Liver (tissue), 7 donors: ENCODE measurements at regions not wholly inside any gene's neighbourhood (a gene's known extent, or its start where the extent isn't known, plus 50 kb on each side); places are given as distances from the start of the nearest gene placed in this dataset.
A peak's percentile ranks its signal among the peaks of the same experiment; 100 is the strongest.

Experiments
- DNase-seq: peaks from one replicate; pipeline ENCODE4 v3.0.0-alpha.2; 2017; ENCODE audit warnings: low spot score
- H3K27ac ChIP-seq, 2 donors: one replicate each; pipeline ENCODE4 v1.7.0; 2013; ENCODE audit warnings: inconsistent platforms in 2 of 2, low read length in 2 of 2, control low read depth in 1 of 2, low read depth in 1 of 2, mild to moderate bottlenecking in 1 of 2
- H3K27me3 ChIP-seq, 4 donors: one replicate each; pipeline versions ENCODE4 v1.6.1 to v1.7.0; 2013; ENCODE audit warnings: low read length in 3 of 4, inconsistent platforms in 1 of 4, mild to moderate bottlenecking in 1 of 4, moderate library complexity in 1 of 4; ENCODE audit not compliant: control insufficient read depth in 4 of 4, insufficient read depth in 4 of 4
- H3K36me3 ChIP-seq, 4 donors: one replicate each; pipeline versions ENCODE4 v1.6.1 to v1.7.0; 2013; ENCODE audit warnings: low read length in 3 of 4, mild to moderate bottlenecking in 3 of 4, low read depth in 1 of 4, moderate library complexity in 1 of 4; ENCODE audit not compliant: control insufficient read depth in 4 of 4, insufficient read depth in 3 of 4
- H3K4me1 ChIP-seq, 4 donors: one replicate each; pipeline versions ENCODE4 v1.6.1 to v1.7.0; 2013; ENCODE audit warnings: low read length in 3 of 4, mild to moderate bottlenecking in 3 of 4, moderate library complexity in 1 of 4; ENCODE audit not compliant: control insufficient read depth in 4 of 4, insufficient read depth in 4 of 4
- H3K4me3 ChIP-seq, 3 donors: one replicate each; pipeline versions ENCODE4 v1.6.1 to v1.7.0; 2013; ENCODE audit warnings: low read length in 3 of 3, control low read depth in 1 of 3, low read depth in 1 of 3, mild to moderate bottlenecking in 1 of 3
- H3K9ac ChIP-seq, 2 donors: one replicate each; pipeline ENCODE4 v1.7.0; 2013; ENCODE audit warnings: low read length in 2 of 2, mild to moderate bottlenecking in 2 of 2, moderate library complexity in 2 of 2, control low read depth in 1 of 2, low read depth in 1 of 2
- H3K9me3 ChIP-seq, 4 donors: one replicate each; pipeline versions ENCODE4 v1.6.1 to v1.7.0; 2013; ENCODE audit warnings: low read length in 3 of 4; ENCODE audit not compliant: control insufficient read depth in 4 of 4
- ATF3 ChIP-seq: IDR thresholded peaks from 2 replicates; pipeline ENCODE4 v1.6.1; 2016; ENCODE audit warnings: antibody characterized with exemption
- EGR1 ChIP-seq, 2 donors: IDR thresholded peaks; 2 replicates each; pipeline ENCODE4 v1.6.1; 2016 to 2018; ENCODE audit warnings: antibody characterized with exemption in 2 of 2, low read depth in 2 of 2
- FOXA1 ChIP-seq: IDR thresholded peaks from 2 replicates; pipeline ENCODE4 v1.6.1; 2016; ENCODE audit warnings: antibody characterized with exemption
- GABPA ChIP-seq, 2 donors: IDR thresholded peaks in 1 of 2; conservative IDR thresholded peaks in 1 of 2; 2 replicates each; pipeline ENCODE4 v1.6.1; 2016; ENCODE audit warnings: antibody characterized with exemption in 2 of 2, mild to moderate bottlenecking in 1 of 2, moderate library complexity in 1 of 2
- HNF4G ChIP-seq: IDR thresholded peaks from 2 replicates; pipeline ENCODE4 v1.6.1; 2016; ENCODE audit warnings: antibody characterized with exemption
- JUND ChIP-seq, 2 donors: IDR thresholded peaks; 2 replicates each; pipeline ENCODE4 v1.6.1; 2016; ENCODE audit warnings: antibody characterized with exemption in 2 of 2
- MAX ChIP-seq: IDR thresholded peaks from 2 replicates; pipeline ENCODE4 v1.6.1; 2016; ENCODE audit warnings: antibody characterized with exemption
- NR2F2 ChIP-seq: IDR thresholded peaks from 2 replicates; pipeline ENCODE4 v1.6.1; 2016; ENCODE audit warnings: antibody characterized with exemption
- RAD21 ChIP-seq, 2 donors: IDR thresholded peaks; 2 replicates each; pipeline ENCODE4 v1.6.1; 2016; ENCODE audit warnings: antibody characterized with exemption in 2 of 2, mild to moderate bottlenecking in 2 of 2
- RXRA ChIP-seq, 2 donors: IDR thresholded peaks; 2 replicates each; pipeline ENCODE4 v1.6.1; 2017 to 2018; ENCODE audit warnings: antibody characterized with exemption in 2 of 2, mild to moderate bottlenecking in 1 of 2
- SP1 ChIP-seq: IDR thresholded peaks from 2 replicates; pipeline ENCODE4 v1.6.1; 2018; ENCODE audit warnings: antibody characterized with exemption, mild to moderate bottlenecking
- TAF1 ChIP-seq: conservative IDR thresholded peaks from 2 replicates; pipeline ENCODE4 v1.6.1; 2016; ENCODE audit warnings: antibody characterized with exemption, mild to moderate bottlenecking
- YY1 ChIP-seq: IDR thresholded peaks from 2 replicates; pipeline ENCODE4 v1.6.1; 2016; ENCODE audit warnings: antibody characterized with exemption, mild to moderate bottlenecking
- WGBS: extraction: QIAGEN DNeasy Blood & Tissue Kit; methylation state at CpG from one replicate; pipeline ENCODE4 v1.1.7; 2013; 5-methylcytosine and 5-hydroxymethylcytosine counted together
- TF ChIP-seq, protein P1 (sequence below): IDR thresholded peaks from 2 replicates; pipeline ENCODE4 v1.6.1; 2016; ENCODE audit warnings: antibody characterized with exemption
- TF ChIP-seq, protein P2 (sequence below): IDR thresholded peaks from 2 replicates; pipeline ENCODE4 v1.6.1; 2016; ENCODE audit warnings: antibody characterized with exemption, mild to moderate bottlenecking
- donor health status: healthy.
- donor health status: healthy.
- donor health status: healthy.
- donor health status: healthy.

DNA sequence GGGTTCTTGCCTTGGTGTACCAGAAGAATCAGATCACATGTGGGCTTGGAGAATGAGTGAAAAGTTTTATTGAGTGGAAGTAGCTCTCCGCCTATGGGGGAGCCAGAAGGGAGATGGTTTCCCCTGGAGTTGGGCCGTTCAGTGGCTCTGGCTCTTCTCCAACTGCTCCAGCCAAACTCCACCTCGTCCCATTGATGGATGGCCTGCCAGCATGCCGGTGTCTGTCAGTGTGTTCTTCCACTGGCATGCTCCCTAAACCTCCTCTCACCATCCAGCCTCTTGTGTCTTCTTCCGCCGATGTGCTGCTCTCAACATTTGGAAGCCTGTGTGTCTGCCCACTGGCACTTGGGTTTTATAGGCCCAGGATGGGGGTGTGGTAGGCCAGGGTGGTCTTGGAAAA lies 119.4 kb downstream of the MAP3K21 start:
- no peaks in the 10 kb centered on the region for H3K36me3 ChIP-seq
- H3K4me3 ChIP-seq, result no peak overlapping the region
- H3K9ac ChIP-seq, result no peak overlapping the region
- peaks cover 0 to 4% (median 1%) of the 10 kb centered on the region in 4 donors for H3K4me1 ChIP-seq
- whole genome bisulfite sequencing, result 59% methylated on average over 6 of the region's 6 CpGs
- no peak for TF ChIP-seq RXRA (IDR thresholded peaks at IDR 0.05)
- no peak for TF ChIP-seq TAF1
- no peak for TF ChIP-seq EGR1 (IDR thresholded peaks at IDR 0.05; ENCODE audit: low read depth in 2 of 2)
- TF ChIP-seq HNF4G, result no peak
- no peak for TF ChIP-seq FOXA1
- no peak for TF ChIP-seq SP1
- TF ChIP-seq, protein P1, sequence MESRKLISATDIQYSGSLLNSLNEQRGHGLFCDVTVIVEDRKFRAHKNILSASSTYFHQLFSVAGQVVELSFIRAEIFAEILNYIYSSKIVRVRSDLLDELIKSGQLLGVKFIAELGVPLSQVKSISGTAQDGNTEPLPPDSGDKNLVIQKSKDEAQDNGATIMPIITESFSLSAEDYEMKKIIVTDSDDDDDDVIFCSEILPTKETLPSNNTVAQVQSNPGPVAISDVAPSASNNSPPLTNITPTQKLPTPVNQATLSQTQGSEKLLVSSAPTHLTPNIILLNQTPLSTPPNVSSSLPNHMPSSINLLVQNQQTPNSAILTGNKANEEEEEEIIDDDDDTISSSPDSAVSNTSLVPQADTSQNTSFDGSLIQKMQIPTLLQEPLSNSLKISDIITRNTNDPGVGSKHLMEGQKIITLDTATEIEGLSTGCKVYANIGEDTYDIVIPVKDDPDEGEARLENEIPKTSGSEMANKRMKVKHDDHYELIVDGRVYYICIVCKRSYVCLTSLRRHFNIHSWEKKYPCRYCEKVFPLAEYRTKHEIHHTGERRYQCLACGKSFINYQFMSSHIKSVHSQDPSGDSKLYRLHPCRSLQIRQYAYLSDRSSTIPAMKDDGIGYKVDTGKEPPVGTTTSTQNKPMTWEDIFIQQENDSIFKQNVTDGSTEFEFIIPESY, result no peak
- TF ChIP-seq NR2F2, result no peak
- TF ChIP-seq ATF3, result no peak
- no peak for TF ChIP-seq JUND (IDR thresholded peaks at IDR 0.05)
- no peak overlapping the region for H3K27ac ChIP-seq
- no peaks in the 10 kb centered on the region for H3K27me3 ChIP-seq
- DNase-seq, result no peak
- no peaks in the 10 kb centered on the region for H3K9me3 ChIP-seq

DNA sequence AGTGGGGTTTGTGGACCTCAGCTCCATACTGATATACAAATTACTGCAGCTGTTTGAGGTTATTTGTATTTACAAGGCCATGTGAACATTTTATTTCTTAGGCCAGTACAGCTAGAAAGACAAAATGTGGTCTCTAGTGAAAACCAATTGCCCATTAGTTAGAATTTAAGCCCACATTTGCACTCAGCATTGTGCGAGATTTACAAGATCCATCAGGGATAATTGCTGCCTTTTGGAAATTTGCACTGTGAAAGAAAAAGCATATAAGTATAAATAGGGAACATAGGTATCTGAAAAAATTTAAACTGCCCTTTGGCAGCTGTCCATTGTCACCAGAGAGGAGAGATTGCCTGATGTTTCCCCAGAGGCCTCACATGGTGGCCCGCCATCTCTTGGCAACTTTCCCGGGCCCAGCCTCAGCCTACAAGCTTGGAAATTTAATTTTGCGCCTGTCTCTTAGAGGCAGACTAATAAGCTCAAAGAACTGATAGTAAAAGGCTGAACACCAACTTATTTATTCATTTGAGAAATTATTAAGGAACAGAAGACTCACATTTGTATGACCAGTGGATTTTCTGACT lies 120.7 kb downstream of the MAP3K21 start:
- DNase-seq, result no peak
- Histone ChIP-seq H3K27me3 (no peaks in the 10 kb centered on the region), H3K4me1 (peaks cover 0 to 8% (median 4%) of the 10 kb centered on the region in 4 donors), H3K4me3 (no peak overlapping the region), H3K9me3 (no peaks in the 10 kb centered on the region), H3K36me3 (no peaks in the 10 kb centered on the region), H3K27ac (no peak overlapping the region), H3K9ac (no peak overlapping the region)
- no peak for TF ChIP-seq MAX
- no peak for TF ChIP-seq EGR1 (IDR thresholded peaks at IDR 0.05; ENCODE audit: low read depth in 2 of 2)
- TF ChIP-seq RAD21 (IDR thresholded peaks at IDR 0.05), result peak in 1 of 2 donors; percentile 25
- no peak for TF ChIP-seq GABPA (IDR thresholded peaks at IDR 0.05 in 1 of 2, conservative IDR thresholded peaks at IDR 0.05 in 1 of 2)
- 62% methylated on average over 4 of the region's 4 CpGs for WGBS

- DNase-seq, result no peak
- 82% methylated on average over 1 of the region's 1 CpG for WGBS
These were observed 125.2 kb downstream of the MAP3K21 start for GRCh38 chr1:233452724-233453123.

More at GRCh38 chr1:233452724-233453123, 125.2 kb downstream of the MAP3K21 start:
- Histone ChIP-seq H3K9me3 (no peaks in the 10 kb centered on the region), H3K27me3 (no peaks in the 10 kb centered on the region), H3K4me1 (peaks cover 0 to 18% (median 12%) of the 10 kb centered on the region in 4 donors), H3K4me3 (no peak overlapping the region), H3K9ac (no peak overlapping the region), H3K36me3 (no peaks in the 10 kb centered on the region), H3K27ac (no peak overlapping the region)
- TF ChIP-seq, protein P2, sequence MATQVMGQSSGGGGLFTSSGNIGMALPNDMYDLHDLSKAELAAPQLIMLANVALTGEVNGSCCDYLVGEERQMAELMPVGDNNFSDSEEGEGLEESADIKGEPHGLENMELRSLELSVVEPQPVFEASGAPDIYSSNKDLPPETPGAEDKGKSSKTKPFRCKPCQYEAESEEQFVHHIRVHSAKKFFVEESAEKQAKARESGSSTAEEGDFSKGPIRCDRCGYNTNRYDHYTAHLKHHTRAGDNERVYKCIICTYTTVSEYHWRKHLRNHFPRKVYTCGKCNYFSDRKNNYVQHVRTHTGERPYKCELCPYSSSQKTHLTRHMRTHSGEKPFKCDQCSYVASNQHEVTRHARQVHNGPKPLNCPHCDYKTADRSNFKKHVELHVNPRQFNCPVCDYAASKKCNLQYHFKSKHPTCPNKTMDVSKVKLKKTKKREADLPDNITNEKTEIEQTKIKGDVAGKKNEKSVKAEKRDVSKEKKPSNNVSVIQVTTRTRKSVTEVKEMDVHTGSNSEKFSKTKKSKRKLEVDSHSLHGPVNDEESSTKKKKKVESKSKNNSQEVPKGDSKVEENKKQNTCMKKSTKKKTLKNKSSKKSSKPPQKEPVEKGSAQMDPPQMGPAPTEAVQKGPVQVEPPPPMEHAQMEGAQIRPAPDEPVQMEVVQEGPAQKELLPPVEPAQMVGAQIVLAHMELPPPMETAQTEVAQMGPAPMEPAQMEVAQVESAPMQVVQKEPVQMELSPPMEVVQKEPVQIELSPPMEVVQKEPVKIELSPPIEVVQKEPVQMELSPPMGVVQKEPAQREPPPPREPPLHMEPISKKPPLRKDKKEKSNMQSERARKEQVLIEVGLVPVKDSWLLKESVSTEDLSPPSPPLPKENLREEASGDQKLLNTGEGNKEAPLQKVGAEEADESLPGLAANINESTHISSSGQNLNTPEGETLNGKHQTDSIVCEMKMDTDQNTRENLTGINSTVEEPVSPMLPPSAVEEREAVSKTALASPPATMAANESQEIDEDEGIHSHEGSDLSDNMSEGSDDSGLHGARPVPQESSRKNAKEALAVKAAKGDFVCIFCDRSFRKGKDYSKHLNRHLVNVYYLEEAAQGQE, result no peak
- no peak for TF ChIP-seq YY1
- TF ChIP-seq TAF1, result no peak
- TF ChIP-seq EGR1 (IDR thresholded peaks at IDR 0.05; ENCODE audit: low read depth in 2 of 2), result no peak
- TF ChIP-seq GABPA (IDR thresholded peaks at IDR 0.05 in 1 of 2, conservative IDR thresholded peaks at IDR 0.05 in 1 of 2), result no peak
- no peak for TF ChIP-seq SP1
- no peak for TF ChIP-seq NR2F2
